ENCODE measurements at regions not wholly inside any gene's neighbourhood (a gene's known extent, or its start where the extent isn't known, plus 50 kb on each side); places are given as distances from the start of the nearest gene placed in this dataset.

- Mint-ChIP-seq H3K27me3 (no peaks in the 10 kb centered on the region), H3K9me3 (peaks cover 10 to 64% (median 29%) of the 10 kb centered on the region in 9 donors), H3K4me3 (no peak overlapping the region), H3K4me1 (no peaks in the 10 kb centered on the region), H3K36me3 (peaks cover 0 to 15% (median 0%) of the 10 kb centered on the region in 3 donors), H3K27ac (no peak overlapping the region)
- DNase-seq (no peak), ATAC-seq (no peak)
- POLR2A ChIA-PET = no interaction called here
Measured at GRCh38 chr16:62889097-62889496, 852.9 kb upstream of the CDH8 start.

- POLR2A ChIA-PET = no interaction called here
- Mint-ChIP-seq H3K36me3 (no peaks in the 10 kb centered on the region), H3K27me3 (no peaks in the 10 kb centered on the region), H3K4me1 (peaks cover 0 to 2% (median 0%) of the 10 kb centered on the region in 4 donors), H3K9me3 (peaks cover 11 to 49% (median 21%) of the 10 kb centered on the region in 9 donors), H3K4me3 (no peak overlapping the region), H3K27ac (no peak overlapping the region)
- ATAC-seq = no peak
- DNase-seq = no peak
Measured at GRCh38 chr16:62883509-62883908, 847.3 kb upstream of the CDH8 start.

- POLR2A ChIA-PET = no interaction called here
- Mint-ChIP-seq H3K4me3 (no peak overlapping the region), H3K27ac (no peak overlapping the region), H3K9me3 (peaks cover 10 to 46% (median 21%) of the 10 kb centered on the region in 9 donors), H3K36me3 (no peaks in the 10 kb centered on the region), H3K27me3 (no peaks in the 10 kb centered on the region), H3K4me1 (peaks cover 0 to 2% (median 0%) of the 10 kb centered on the region in 4 donors)
- ATAC-seq (no peak), DNase-seq (no peak)
Measured at GRCh38 chr16:62882552-62883221, 846.4 kb upstream of the CDH8 start.

- Mint-ChIP-seq H3K27me3 (no peaks in the 10 kb centered on the region), H3K27ac (no peak overlapping the region), H3K9me3 (peaks cover 9 to 55% (median 22%) of the 10 kb centered on the region in 9 donors), H3K4me1 (peaks cover 0 to 2% (median 0%) of the 10 kb centered on the region in 4 donors), H3K36me3 (peaks cover 0 to 5% (median 0%) of the 10 kb centered on the region in 3 donors), H3K4me3 (no peak overlapping the region)
- DNase-seq (no peak), ATAC-seq (no peak)
- POLR2A ChIA-PET = no interaction called here
Measured at GRCh38 chr16:62876133-62876532, 839.9 kb upstream of the CDH8 start.

- H3K4me1 Mint-ChIP-seq = no peaks in the 10 kb centered on the region
- H3K27me3 Mint-ChIP-seq = no peaks in the 10 kb centered on the region
- ATAC-seq (no peak), DNase-seq (no peak)
- no peak overlapping the region for H3K27ac Mint-ChIP-seq
- peaks cover 0 to 8% (median 0%) of the 10 kb centered on the region in 3 donors for H3K36me3 Mint-ChIP-seq
- H3K9me3 Mint-ChIP-seq = peaks cover 3 to 62% (median 15%) of the 10 kb centered on the region in 9 donors
- no peak overlapping the region for H3K4me3 Mint-ChIP-seq
- POLR2A ChIA-PET = no interaction called here
Measured at GRCh38 chr16:62872339-62872738, 836.1 kb upstream of the CDH8 start.

GRCh38 chr16:62870554-62870953, 834.3 kb upstream of the CDH8 start:
- Mint-ChIP-seq H3K36me3 (peaks cover 0 to 10% (median 0%) of the 10 kb centered on the region in 3 donors), H3K9me3 (peaks cover 2 to 50% (median 16%) of the 10 kb centered on the region in 9 donors), H3K4me1 (no peaks in the 10 kb centered on the region), H3K4me3 (no peak overlapping the region), H3K27ac (no peak overlapping the region), H3K27me3 (no peaks in the 10 kb centered on the region)
- ATAC-seq (no peak), DNase-seq (no peak)
- POLR2A ChIA-PET = no interaction called here

GRCh38 chr16:62869837-62870236, 833.6 kb upstream of the CDH8 start:
- Mint-ChIP-seq H3K4me1 (no peaks in the 10 kb centered on the region), H3K9me3 (peaks cover 0 to 45% (median 13%) of the 10 kb centered on the region in 9 donors), H3K27ac (no peak overlapping the region), H3K27me3 (no peaks in the 10 kb centered on the region), H3K36me3 (peaks cover 0 to 5% (median 0%) of the 10 kb centered on the region in 3 donors), H3K4me3 (no peak overlapping the region)
- POLR2A ChIA-PET = no interaction called here
- DNase-seq (no peak), ATAC-seq (no peak)

GRCh38 chr16:62863139-62863538, 826.9 kb upstream of the CDH8 start:
- Mint-ChIP-seq H3K27ac (no peak overlapping the region), H3K4me3 (no peak overlapping the region), H3K27me3 (no peaks in the 10 kb centered on the region), H3K4me1 (no peaks in the 10 kb centered on the region), H3K36me3 (peaks cover 0 to 5% (median 0%) of the 10 kb centered on the region in 3 donors), H3K9me3 (peaks cover 10 to 33% (median 16%) of the 10 kb centered on the region in 9 donors)
- ATAC-seq = no peak
- DNase-seq = no peak
- POLR2A ChIA-PET = no interaction called here

- DNase-seq (no peak), ATAC-seq (no peak)
- peaks cover 0 to 9% (median 0%) of the 10 kb centered on the region in 3 donors for H3K36me3 Mint-ChIP-seq
- H3K27ac Mint-ChIP-seq = no peak overlapping the region
- no peaks in the 10 kb centered on the region for H3K4me1 Mint-ChIP-seq
- H3K4me3 Mint-ChIP-seq = no peak overlapping the region
- POLR2A ChIA-PET = no interaction called here
- no peaks in the 10 kb centered on the region for H3K27me3 Mint-ChIP-seq
- H3K9me3 Mint-ChIP-seq = peaks cover 2 to 31% (median 23%) of the 10 kb centered on the region in 9 donors
Measured at GRCh38 chr16:62853887-62854286, 817.6 kb upstream of the CDH8 start.

- peaks cover 0 to 10% (median 0%) of the 10 kb centered on the region in 3 donors for H3K36me3 Mint-ChIP-seq
- no peak overlapping the region for H3K4me3 Mint-ChIP-seq
- DNase-seq (no peak), ATAC-seq (no peak)
- H3K27ac Mint-ChIP-seq = no peak overlapping the region
- no peaks in the 10 kb centered on the region for H3K4me1 Mint-ChIP-seq
- peaks cover 0 to 41% (median 14%) of the 10 kb centered on the region in 9 donors for H3K9me3 Mint-ChIP-seq
- POLR2A ChIA-PET = no interaction called here
- H3K27me3 Mint-ChIP-seq = no peaks in the 10 kb centered on the region
Measured at GRCh38 chr16:62846399-62847057, 810.3 kb upstream of the CDH8 start.

- no peaks in the 10 kb centered on the region for H3K4me1 Mint-ChIP-seq
- DNase-seq (no peak), ATAC-seq (no peak)
- H3K4me3 Mint-ChIP-seq = no peak overlapping the region
- H3K27ac Mint-ChIP-seq = no peak overlapping the region
- POLR2A ChIA-PET = no interaction called here
- H3K36me3 Mint-ChIP-seq = peaks cover 0 to 4% (median 0%) of the 10 kb centered on the region in 3 donors
- peaks cover 3 to 56% (median 21%) of the 10 kb centered on the region in 9 donors for H3K9me3 Mint-ChIP-seq
- H3K27me3 Mint-ChIP-seq = no peaks in the 10 kb centered on the region
Measured at GRCh38 chr16:62832214-62832613, 796.0 kb upstream of the CDH8 start.

- DNase-seq (no peak), ATAC-seq (no peak)
Measured at GRCh38 chr16:62831235-62831850, 795.1 kb upstream of the CDH8 start.

GRCh38 chr16:62829607-62830006, 793.4 kb upstream of the CDH8 start:
- POLR2A ChIA-PET = no interaction called here
- Mint-ChIP-seq H3K9me3 (peaks cover 3 to 59% (median 25%) of the 10 kb centered on the region in 9 donors), H3K27ac (no peak overlapping the region), H3K36me3 (peaks cover 0 to 4% (median 0%) of the 10 kb centered on the region in 3 donors), H3K4me1 (no peaks in the 10 kb centered on the region), H3K27me3 (no peaks in the 10 kb centered on the region), H3K4me3 (no peak overlapping the region)
- no peak for DNase-seq
- ATAC-seq = no peak

More at GRCh38 chr16:62831235-62831850, 795.1 kb upstream of the CDH8 start:
- POLR2A ChIA-PET = no interaction called here
- Mint-ChIP-seq H3K4me1 (no peaks in the 10 kb centered on the region), H3K9me3 (peaks cover 3 to 56% (median 18%) of the 10 kb centered on the region in 9 donors), H3K27me3 (no peaks in the 10 kb centered on the region), H3K27ac (no peak overlapping the region), H3K36me3 (peaks cover 0 to 4% (median 0%) of the 10 kb centered on the region in 3 donors), H3K4me3 (no peak overlapping the region)
